HG03060 (cell line): ENCODE measurements at regions not wholly inside any gene's neighbourhood (a gene's known extent, or its start where the extent isn't known, plus 50 kb on each side); places are given as distances from the start of the nearest gene placed in this dataset.
"Not testable (repeated sequence)": the region's sequence is repeated elsewhere in the genome, so short reads cannot be mapped to it uniquely, and the experiment has no call there.

Source experiments
- ATAC-seq: cut with Tn5 transposase; IDR thresholded peaks from one replicate; pipeline ENCODE4 v1.9.1; 2021; ENCODE audit warnings: low read depth, moderate number of reproducible peaks; ENCODE audit not compliant: unreplicated experiment

DNA sequence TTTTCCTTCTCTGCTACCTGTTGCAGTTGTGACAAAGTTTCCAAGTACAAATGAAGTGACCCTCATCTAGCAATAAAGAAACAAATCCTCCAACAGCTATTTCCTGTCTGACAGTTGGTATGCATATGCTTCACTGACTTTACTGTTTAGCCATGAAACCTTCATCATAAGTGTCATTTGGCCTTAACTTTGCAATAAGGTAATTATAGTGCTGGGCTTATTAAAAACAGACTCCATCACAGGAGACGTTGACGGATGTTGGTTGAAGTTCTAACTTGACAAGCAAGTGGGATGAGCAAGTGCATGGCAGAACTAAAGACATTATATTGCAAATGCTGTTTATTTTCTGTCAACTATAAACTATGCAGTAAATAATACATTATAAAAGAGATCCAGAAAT lies 425.2 kb downstream of the RPS29 start:
- no peak for ATAC-seq

DNA sequence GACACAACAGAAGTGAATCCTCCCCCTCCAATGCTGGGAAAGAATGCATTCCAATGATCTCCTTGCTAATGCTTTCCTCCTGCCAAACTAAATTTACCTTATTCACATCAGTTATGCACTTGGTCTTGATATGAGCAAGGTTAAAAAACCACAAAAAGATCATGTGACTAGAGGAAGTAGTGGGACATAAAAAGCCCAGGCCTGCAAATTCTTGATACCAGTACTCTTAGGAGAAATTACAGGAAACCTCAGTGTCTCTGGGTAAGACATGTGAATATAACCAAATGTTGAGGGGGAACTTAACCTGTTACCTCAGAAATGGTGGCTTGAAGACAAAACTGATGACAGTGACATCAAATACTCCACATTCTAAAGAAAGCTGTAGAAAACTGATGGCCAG lies 427.1 kb downstream of the RPS29 start:
- ATAC-seq, result no peak

DNA sequence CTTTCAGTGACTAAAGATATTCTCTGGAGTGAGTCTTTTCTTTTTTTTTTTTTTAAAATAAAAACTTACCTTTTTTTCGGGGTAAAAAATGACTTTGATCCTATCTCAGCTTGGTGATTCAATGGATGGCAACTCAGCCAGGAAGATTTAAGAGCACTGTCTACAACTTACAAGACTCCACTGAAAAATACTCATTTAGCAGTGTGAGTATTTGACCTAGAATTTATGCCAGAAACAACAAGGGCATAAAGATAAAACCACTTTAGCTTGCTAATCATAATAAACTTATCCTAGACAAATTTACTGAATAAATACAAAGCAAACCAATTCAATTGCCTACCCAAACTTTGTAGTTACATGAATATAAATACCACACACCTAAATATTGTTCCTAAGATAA lies 446.6 kb downstream of the RPS29 start:
- ATAC-seq, result no peak

DNA sequence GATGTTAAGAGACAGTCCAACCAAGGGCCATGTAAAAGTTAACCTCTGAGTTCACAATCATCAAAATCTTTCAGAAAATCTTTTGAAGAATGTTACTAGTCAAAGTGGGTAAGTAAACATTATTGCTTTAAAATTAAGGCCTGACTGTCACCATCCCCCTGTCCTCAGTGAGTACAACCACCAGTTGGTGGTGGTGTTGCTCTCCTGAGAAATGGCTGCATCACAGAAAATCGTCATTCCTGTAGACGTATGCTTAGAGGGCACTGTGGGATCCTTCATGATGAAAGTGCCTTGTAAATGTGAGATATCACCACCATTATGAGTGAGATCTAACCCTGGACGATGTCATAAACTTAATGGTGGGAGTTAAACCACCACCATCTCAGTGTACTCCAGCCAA lies 451.2 kb downstream of the RPS29 start:
- ATAC-seq, result no peak

DNA sequence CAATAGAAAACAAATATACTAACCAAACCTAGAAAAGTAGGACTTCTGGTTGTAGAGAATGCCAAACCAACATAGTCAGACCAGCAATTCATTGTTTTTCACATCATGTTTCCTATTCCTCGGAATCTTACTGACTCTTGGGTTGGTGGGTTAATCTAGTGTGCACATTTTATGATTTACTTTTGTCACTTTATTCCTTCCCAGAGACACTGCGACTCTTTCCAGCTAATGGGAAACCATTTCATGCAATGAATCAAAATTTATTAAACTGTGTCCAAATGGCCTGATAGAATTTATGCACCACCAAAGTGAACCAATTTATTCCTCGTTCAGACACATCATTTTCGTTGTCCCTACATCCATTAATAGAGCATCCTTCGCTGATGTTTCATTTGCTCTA lies 464.9 kb downstream of the RPS29 start:
- ATAC-seq, result no peak

DNA sequence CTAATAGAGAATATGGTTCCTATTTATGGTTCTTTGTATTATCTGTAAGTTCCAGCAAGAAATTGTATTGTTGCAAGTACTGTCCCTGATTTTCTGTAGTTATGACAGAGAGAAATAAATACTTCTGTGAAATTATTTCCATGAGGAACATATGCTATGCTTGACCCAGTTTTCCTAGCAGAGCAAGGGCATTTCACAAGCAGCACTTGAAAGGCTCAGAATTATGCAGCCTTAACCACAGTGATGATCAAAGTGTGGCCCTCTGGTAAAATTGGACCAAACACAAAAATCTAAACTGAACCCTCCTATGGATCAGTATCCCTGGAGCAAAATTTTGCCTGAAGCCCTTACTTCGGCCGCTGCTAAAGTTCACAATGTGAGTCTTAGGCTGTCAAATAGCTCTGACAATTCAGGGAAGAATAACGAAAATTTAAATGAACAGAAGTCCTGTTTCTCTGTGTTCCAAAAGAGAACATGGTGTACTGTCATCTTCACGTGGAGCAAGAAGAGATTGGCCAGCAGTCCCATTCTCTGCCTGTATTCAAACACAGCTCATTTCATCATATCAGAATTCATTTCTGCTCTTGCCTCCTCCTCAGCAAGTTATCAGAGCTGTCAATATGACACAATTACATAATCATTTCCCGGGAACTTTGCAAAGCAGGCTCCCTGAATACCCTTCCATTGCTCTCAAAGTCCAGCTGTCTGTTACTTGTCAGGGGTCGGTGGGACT lies 471.9 kb downstream of the RPS29 start:
- ATAC-seq, result no peak

DNA sequence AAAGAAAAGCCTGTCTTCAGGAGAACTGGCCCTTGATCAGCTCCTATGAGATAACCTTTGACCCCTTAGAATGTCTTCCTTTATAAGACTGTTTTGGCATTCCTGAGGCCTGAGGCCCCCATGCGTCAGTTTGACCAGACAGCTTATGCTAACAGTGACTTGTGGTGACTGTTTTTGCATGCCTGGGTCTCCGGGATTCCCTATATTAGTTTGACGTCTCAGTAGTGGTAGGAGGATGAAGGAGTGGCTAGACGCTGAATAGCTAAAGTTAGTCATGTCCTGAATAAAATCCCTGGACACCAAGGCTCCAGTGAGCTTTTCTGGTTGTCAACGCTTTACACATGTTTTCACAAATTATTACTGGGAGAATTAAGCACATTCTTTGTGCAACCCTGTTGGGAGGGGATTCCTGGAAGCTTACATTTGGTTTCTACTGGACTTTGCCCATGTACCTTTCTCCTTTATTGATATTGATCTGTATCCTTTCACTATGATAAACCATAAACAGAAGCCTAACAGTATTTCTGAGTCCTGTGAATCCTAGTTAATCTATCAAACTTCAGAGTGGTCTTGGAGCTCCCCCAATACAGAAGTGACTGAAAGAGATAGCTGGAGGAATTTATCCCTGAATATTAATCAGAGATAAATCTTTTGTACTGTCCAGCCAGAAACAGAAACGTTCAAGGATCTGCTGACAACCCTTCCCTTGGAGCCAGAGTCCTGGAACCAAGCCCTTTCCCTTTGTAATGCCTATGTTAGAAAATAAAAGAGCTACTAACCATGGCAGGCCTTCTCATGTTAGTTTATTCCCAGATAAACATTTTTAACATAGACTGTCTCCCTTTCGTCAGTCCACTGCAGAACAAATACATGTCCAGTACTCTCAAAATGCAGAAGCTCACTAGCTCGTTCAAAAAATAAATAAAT lies 479.2 kb downstream of the RPS29 start:
- ATAC-seq, result no peak

DNA sequence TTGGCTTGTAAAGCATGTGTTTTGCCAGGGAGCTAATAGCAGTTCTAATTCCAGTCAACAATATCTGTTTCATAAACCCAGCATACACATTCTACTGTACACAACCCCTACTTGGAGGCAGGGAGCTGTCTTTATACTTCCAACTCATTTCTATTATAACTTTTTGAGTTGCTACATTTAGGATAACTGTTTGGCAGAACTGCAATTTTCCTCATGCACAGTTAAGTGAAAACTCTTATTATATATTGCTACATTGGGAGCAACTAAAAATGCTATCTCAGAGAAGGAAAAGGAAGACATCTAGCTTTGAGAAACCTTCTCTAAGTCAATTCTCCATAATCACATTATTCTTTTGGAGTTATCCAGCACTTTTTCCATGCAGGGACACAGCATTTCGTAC lies 480.2 kb downstream of the RPS29 start:
- no peak for ATAC-seq

DNA sequence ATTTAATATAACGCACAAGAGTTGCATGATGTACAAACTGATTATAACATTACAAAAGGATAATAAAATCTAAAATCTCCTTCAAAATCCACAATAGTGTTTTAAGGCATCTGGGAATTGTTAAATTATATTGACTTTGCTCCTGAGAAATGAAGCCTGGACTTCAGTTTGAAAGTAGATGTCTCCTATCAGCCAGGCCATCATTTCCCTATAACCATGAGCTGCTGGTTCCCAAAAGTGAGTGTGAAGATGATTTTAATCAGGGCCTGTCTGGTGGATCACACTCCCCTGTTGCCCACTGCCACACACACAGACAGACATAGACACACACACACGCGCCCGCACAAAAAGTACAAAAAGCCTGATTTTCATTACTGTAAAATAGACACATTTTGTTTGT lies 480.7 kb downstream of the RPS29 start:
- ATAC-seq, result no peak

DNA sequence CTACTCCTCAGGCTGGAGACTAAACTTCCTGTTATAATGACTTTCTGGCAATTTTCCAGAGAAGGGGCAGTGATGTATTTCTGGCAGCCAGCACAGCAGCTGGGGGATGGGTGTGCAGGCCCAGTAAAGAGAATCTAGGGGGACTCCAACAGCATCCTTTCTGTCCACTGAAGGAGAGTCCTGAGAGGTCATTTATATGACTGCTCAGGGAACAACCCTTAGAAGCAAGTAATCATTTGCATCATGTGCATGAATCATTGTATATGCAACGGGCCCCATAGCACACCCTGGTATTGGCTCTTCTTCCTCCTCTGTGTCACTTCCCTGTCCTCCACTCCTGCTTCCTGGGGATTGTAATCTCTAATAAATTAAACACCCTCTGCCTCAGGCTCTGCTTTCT lies 493.8 kb downstream of the RPS29 start:
- no peak for ATAC-seq

DNA sequence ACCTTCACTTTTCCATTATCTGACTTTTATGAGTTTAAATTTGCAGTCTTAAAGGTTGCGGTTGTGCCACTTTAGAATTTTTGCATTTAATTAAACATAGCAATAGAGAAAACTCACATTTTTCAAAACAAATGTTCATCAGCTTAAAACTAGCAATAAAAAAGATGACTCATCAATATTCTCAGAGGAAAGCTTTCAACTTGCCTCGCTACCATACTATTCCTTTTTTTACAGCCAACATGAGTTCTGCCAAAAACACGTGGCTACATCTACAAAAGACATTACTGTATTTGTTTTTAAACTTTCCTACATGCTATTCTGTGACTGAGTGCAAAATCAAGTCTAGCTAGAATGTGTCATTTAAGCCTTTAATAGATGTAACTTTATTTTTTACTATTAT lies 497.1 kb downstream of the RPS29 start:
- no peak for ATAC-seq

DNA sequence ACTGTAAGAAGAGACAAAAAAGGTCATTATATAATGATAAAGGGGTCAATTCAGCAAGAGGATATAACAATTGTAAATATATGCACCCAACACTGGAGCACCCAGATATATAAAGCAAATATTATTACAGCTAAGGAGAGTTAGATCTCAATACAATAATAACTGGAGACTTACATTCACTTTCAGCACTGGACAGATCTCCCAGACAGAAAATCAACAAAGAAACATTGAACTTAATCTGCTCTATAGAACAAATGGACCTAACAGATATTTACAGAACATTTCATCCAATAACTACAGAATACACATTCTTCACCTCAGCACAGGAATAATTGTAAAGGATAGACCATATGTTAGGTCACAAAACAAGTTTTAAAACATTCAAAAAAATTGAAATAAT lies 512.9 kb downstream of the RPS29 start:
- not testable (repeated sequence) for ATAC-seq

DNA sequence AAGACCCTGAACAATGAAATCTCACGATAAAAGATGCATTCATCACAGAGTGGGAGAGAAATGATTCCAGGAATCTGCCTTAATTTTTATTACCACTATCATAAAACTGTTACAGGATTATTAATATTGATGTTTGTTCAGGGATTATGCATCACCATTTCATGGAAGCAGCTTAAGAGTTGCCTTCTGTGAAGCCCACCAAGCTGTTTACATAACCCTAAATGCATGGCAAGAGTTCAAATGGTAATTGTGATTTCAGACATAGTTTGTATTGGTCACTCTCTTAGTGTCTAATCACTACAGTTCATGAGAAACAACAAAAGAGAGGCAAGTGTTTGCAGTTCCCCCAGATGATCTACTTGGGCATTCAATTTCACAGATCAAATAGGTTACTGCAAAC lies 527.7 kb downstream of the RPS29 start:
- no peak for ATAC-seq

DNA sequence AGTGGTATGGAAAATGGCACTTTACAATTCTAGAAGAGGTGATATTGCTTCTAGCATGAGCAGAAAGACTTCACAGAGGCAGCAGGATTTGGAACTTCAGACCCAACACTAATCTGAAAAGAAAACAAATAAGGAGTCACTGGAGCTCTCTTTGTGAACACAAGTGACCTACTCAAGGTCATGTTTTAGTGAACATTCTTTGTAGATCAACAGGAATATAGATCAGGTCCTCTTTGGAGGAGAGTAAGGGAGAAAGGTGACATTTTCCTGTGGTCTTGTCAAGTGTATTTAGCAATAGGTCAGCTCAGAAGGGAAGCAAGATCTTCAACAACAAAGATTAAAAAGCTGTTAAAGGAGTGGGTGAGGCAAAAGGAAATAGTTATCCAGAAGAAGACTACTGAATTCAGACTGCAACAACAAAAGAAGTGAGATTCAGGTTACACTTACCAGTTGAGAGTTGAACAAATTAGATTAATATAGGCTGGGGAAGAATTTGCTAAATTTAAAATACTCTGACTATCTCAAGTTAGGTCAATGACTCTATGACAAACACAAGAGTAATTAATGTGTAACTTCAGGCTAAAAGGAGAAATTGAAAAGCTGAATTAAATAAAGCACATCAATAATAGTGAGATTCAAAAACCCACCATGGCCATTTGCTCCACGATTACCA lies 528.2 kb downstream of the RPS29 start:
- no peak for ATAC-seq

DNA sequence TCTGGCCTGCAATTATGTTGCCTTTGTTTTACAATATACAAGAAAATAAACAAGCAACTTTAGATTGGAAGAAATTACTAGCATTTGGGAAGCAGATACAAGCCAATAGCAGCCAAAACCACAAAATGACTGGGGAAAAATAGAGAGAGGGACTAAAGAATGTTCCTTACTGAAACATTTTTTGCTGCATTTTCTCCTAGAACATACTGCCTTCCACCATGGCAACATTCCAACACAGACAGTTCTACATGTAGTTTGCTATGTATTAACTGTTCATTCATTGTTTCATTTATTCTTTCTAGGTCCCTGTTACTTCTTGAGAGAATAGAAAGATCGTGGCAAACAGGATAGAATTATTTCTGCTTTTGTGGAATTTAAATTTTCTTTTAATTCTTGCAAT lies 530.2 kb downstream of the RPS29 start:
- ATAC-seq, result no peak

DNA sequence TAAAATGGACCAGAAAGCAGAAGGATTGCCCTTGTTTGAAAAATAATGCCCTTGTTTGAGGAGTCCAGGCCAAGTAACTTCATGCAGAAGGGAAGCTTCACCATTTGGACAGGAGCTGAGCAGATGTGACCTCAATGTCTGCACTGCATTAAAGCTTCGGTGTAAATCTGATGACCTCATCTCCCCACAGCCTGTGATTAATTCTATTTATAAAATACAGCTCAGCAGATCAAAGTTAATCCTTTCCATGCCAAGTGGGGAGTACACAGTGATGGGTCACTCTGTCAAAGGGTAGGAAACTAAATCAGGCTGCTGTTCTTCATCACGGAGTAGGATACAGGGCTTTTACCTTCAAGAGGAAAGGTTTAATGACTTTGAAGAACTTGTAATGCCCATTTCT lies 533.7 kb downstream of the RPS29 start:
- ATAC-seq, result no peak

DNA sequence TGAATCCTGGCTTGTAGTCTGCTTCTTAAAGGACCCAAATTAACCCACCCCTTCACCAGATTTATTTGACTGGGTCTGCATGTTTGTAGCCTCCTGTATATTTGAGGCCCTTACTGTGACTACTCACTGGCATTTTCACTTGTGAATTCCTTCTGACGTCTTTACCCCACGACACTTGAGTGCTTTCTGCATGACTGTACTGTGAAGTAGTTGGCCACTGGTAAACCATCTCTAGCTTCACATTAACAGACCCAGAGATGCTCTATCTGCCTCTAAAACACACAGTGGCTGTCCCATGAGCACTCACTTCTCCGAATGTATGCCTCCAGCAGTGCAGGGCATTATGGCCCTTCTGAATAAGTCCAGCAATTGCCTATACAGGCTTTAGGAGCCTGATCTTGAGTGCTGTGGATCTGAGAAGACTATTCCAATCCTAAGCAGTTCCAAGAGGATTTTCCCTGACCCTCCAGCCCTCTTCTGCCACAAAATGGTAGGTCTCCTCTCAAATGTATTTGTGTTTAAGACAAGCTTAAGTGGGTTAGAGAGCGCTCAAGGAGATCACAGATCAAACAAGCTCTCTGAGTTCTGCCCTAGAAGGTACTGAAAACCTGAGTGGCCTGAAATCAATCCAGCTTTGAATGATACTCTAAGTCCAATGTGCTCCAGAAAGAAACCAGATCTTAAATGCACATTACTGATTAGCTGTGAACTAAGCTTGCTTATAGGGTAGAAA lies 534.7 kb downstream of the RPS29 start:
- ATAC-seq, result no peak

DNA sequence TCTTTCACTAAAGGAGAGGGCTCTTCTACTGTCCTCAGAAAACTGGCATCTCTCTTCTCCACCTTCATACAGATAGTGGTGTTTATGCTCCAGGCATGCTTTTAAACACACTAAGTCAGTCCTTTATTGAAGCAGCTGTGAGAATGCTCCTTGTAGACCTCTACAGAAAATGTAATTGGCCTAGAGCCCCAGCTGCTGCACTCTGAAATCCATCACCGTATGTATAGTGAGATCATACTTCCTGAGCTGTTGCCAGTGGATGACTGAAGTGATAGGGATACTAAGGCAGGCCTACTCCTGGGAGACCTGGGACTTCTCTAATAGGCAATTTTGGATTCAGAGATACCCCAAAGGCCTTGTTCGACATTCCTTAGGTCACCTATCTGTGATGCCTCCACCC lies 535.4 kb downstream of the RPS29 start:
- ATAC-seq, result no peak

DNA sequence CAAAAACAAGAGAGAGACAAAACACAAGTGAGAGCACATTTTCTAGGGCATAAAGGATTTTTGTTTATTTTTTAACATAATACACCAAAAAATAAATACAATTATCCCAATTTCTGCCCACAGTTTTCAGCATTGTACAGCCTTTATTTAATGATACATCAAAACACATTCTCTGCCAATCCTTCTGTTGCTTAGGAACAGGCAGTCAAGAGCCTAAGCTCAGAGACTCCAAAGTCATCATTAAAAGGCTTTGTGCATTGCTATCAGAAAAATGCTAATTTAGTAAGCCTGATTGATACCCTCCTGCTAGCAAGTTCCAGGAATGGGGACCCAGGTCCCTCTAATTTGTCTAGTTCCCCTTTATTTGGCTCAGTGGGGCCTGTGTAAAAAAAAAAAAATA lies 536.5 kb downstream of the RPS29 start:
- ATAC-seq, result no peak

DNA sequence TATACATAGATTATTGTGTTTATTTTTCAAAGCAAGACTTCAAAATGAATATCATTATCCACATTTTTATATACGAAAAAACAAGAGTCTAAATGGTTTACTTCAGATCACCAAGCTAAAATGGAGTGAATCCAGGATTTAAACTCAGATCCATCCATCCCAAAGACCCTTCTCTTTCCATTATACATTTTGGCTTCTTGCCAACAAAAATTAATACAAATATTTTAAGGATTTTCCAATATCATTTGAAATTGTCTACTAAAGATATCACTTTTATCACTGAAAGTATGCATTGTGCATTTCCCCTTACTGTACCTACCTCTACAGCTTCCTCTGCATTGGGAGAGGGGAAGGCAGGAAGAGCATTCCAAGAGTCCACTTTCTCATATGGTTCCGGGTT lies 541.2 kb downstream of the RPS29 start:
- ATAC-seq, result no peak
